Hepatocyte (in vitro differentiated cells): ENCODE measurements at regions not wholly inside any gene's neighbourhood (a gene's known extent, or its start where the extent isn't known, plus 50 kb on each side); places are given as distances from the start of the nearest gene placed in this dataset.

Source experiments
- DNase-seq: peaks from one replicate; pipeline ENCODE4 v3.0.0-alpha.2; 2016; ENCODE audit warnings: low spot score
- H2AFZ ChIP-seq: fragments of 200-600 bp; sonication (generic); 2 replicates; pipeline ENCODE4 v1.6.0; 2016; ENCODE audit warnings: antibody characterized with exemption, mild to moderate bottlenecking
- H3K27ac ChIP-seq: fragments of 200-600 bp; sonication (generic); 2 replicates; pipeline ENCODE4 v1.5.1; 2016; ENCODE audit warnings: mild to moderate bottlenecking
- H3K27me3 ChIP-seq: fragments of 200-600 bp; sonication (generic); 2 replicates; pipeline ENCODE4 v1.6.1; 2016
- H3K36me3 ChIP-seq: fragments of 200-600 bp; sonication (generic); replicated peaks from 2 replicates; pipeline ENCODE4 v1.5.1; 2016; ENCODE audit warnings: low read depth; ENCODE audit not compliant: insufficient read depth
- H3K4me1 ChIP-seq: fragments of 200-600 bp; sonication (generic); 2 replicates; pipeline ENCODE4 v1.5.1; 2016; ENCODE audit warnings: mild to moderate bottlenecking, moderate library complexity; ENCODE audit not compliant: insufficient read depth
- H3K4me2 ChIP-seq: fragments of 200-600 bp; sonication (generic); 2 replicates; pipeline ENCODE4 v1.6.0; 2016
- H3K4me3 ChIP-seq: fragments of 200-600 bp; sonication (generic); 2 replicates; pipeline ENCODE4 v1.5.1; 2016; ENCODE audit warnings: mild to moderate bottlenecking
- H3K79me2 ChIP-seq: fragments of 200-600 bp; sonication (generic); 2 replicates; pipeline ENCODE4 v1.6.0; 2017; ENCODE audit warnings: mild to moderate bottlenecking
- H3K9me2 ChIP-seq: fragments of 200-600 bp; sonication (generic); replicated peaks from 2 replicates; pipeline ENCODE4 v1.6.0; 2017; ENCODE audit warnings: mild to moderate bottlenecking; ENCODE audit not compliant: insufficient read depth
- H3K9me3 ChIP-seq: fragments of 200-600 bp; sonication (generic); 2 replicates; pipeline ENCODE4 v1.5.1; 2016; ENCODE audit warnings: low read depth, mild to moderate bottlenecking
- H4K20me1 ChIP-seq: fragments of 200-600 bp; sonication (generic); 2 replicates; pipeline ENCODE4 v1.6.0; 2016; ENCODE audit warnings: mild to moderate bottlenecking; ENCODE audit not compliant: insufficient read depth, poor library complexity, severe bottlenecking
- CTCF ChIP-seq: fragments of 200-600 bp; sonication (generic); IDR thresholded peaks from 2 replicates; pipeline ENCODE4 v1.5.1; 2016; ENCODE audit warnings: antibody characterized with exemption, mild to moderate bottlenecking; ENCODE audit not compliant: poor library complexity
- EZH2 ChIP-seq: fragments of 200-600 bp; sonication (generic); IDR thresholded peaks from 2 replicates; pipeline ENCODE4 v1.6.1; 2016; ENCODE audit warnings: antibody characterized with exemption, mild to moderate bottlenecking, borderline replicate concordance
- EZH2phosphoT487 ChIP-seq: fragments of 200-600 bp; sonication (generic); IDR thresholded peaks from one replicate; pipeline ENCODE4 v1.6.1; 2018; ENCODE audit warnings: antibody characterized with exemption, mild to moderate bottlenecking, low read depth, moderate library complexity; ENCODE audit not compliant: unreplicated experiment, severe bottlenecking
- WGBS: methylation state at CpG from one replicate; pipeline ENCODE4 v1.1.6; 2016; ENCODE audit warnings: low lambda C conversion rate; ENCODE audit errors: missing lambda C conversion rate; 5-methylcytosine and 5-hydroxymethylcytosine counted together

- Histone ChIP-seq H3K27me3 (no peaks in the 10 kb centered on the region), H3K9me3 (no peaks in the 10 kb centered on the region), H3K4me1 (no peaks in the 10 kb centered on the region), H3K27ac (no peak overlapping the region), H3K9me2 (no peaks in the 10 kb centered on the region), H4K20me1 (no peaks in the 10 kb centered on the region), H3K36me3 (no peaks in the 10 kb centered on the region), H3K4me2 (no peak overlapping the region), H3K4me3 (no peak overlapping the region), H3K79me2 (no peaks in the 10 kb centered on the region), H2AFZ (no peak overlapping the region)
- no peak for TF ChIP-seq CTCF
- no peak for DNase-seq
- 92% methylated on average over 2 of the region's 2 CpGs for WGBS
These were observed 668.7 kb upstream of the CPEB2 start for GRCh38 chr4:14333616-14334015.

GRCh38 chr4:14334166-14334565 lies 668.1 kb upstream of the CPEB2 start:
- Histone ChIP-seq H3K27ac (no peak overlapping the region), H3K36me3 (no peaks in the 10 kb centered on the region), H3K9me3 (no peaks in the 10 kb centered on the region), H2AFZ (no peak overlapping the region), H3K4me2 (no peak overlapping the region), H3K4me3 (no peak overlapping the region), H3K79me2 (no peaks in the 10 kb centered on the region), H3K27me3 (no peaks in the 10 kb centered on the region), H3K4me1 (no peaks in the 10 kb centered on the region), H3K9me2 (no peaks in the 10 kb centered on the region), H4K20me1 (no peaks in the 10 kb centered on the region)
- no peak for DNase-seq
- TF ChIP-seq CTCF (no peak), EZH2phosphoT487 (no peak), EZH2 (no peak)

GRCh38 chr4:14335872-14336271 lies 666.4 kb upstream of the CPEB2 start:
- H3K4me2 ChIP-seq, result no peak overlapping the region
- DNase-seq, result no peak
- no peak overlapping the region for H3K27ac ChIP-seq
- H3K4me1 ChIP-seq, result no peaks in the 10 kb centered on the region
- no peaks in the 10 kb centered on the region for H3K36me3 ChIP-seq
- TF ChIP-seq EZH2 (no peak), EZH2phosphoT487 (no peak), CTCF (no peak)
- H3K79me2 ChIP-seq, result no peaks in the 10 kb centered on the region
- H3K9me2 ChIP-seq, result no peaks in the 10 kb centered on the region
- no peak overlapping the region for H3K4me3 ChIP-seq
- H4K20me1 ChIP-seq, result no peaks in the 10 kb centered on the region
- no peaks in the 10 kb centered on the region for H3K9me3 ChIP-seq
- H2AFZ ChIP-seq, result no peak overlapping the region
- H3K27me3 ChIP-seq, result no peaks in the 10 kb centered on the region
- WGBS, result 95% methylated on average over 3 of the region's 3 CpGs

- Histone ChIP-seq H3K9me2 (no peaks in the 10 kb centered on the region), H4K20me1 (no peaks in the 10 kb centered on the region), H3K27ac (no peak overlapping the region), H3K36me3 (no peaks in the 10 kb centered on the region), H3K4me2 (no peak overlapping the region), H3K4me3 (no peak overlapping the region), H3K79me2 (no peaks in the 10 kb centered on the region), H3K4me1 (no peaks in the 10 kb centered on the region), H3K27me3 (no peaks in the 10 kb centered on the region), H2AFZ (no peak overlapping the region), H3K9me3 (no peaks in the 10 kb centered on the region)
- DNase-seq, result no peak
- TF ChIP-seq EZH2phosphoT487 (no peak), CTCF (no peak), EZH2 (no peak)
- 47% methylated on average over 2 of the region's 2 CpGs for WGBS
These were observed 665.6 kb upstream of the CPEB2 start for GRCh38 chr4:14336656-14337055.
